ENCODE measurements at regions not wholly inside any gene's neighbourhood (a gene's known extent, or its start where the extent isn't known, plus 50 kb on each side); places are given as distances from the start of the nearest gene placed in this dataset.
A peak's percentile ranks its signal among the peaks of the same experiment; 100 is the strongest.
"Not testable (repeated sequence)": the region's sequence is repeated elsewhere in the genome, so short reads cannot be mapped to it uniquely, and the experiment has no call there.

GRCh38 chr3:177249203-177249602, 51.9 kb upstream of the TBL1XR1 start:
- DNase-seq, result no peak

GRCh38 chr3:177250151-177250550, 52.9 kb upstream of the TBL1XR1 start:
- no peak for DNase-seq

GRCh38 chr3:177251755-177252154, 54.5 kb upstream of the TBL1XR1 start:
- no peak for DNase-seq

GRCh38 chr3:177257006-177257405, 59.7 kb upstream of the TBL1XR1 start:
- no peak for DNase-seq

GRCh38 chr3:177257625-177258024, 60.3 kb upstream of the TBL1XR1 start:
- no peak for DNase-seq

GRCh38 chr3:177262396-177262795, 65.1 kb upstream of the TBL1XR1 start:
- no peak for DNase-seq

GRCh38 chr3:177263615-177264368, 66.5 kb upstream of the TBL1XR1 start:
- no peak for DNase-seq

GRCh38 chr3:177271811-177272501, 74.7 kb upstream of the TBL1XR1 start:
- DNase-seq, result not testable (repeated sequence)

GRCh38 chr3:177278016-177278415, 80.7 kb upstream of the TBL1XR1 start:
- DNase-seq, result no peak

- DNase-seq, result no peak
Observed at GRCh38 chr3:177279118-177279815, 82.0 kb upstream of the TBL1XR1 start.

- DNase-seq, result no peak
Observed at GRCh38 chr3:177281292-177282118, 84.2 kb upstream of the TBL1XR1 start.

GRCh38 chr3:177282119-177282655, 84.9 kb upstream of the TBL1XR1 start:
- no peak for DNase-seq

- no peak for DNase-seq
Observed at GRCh38 chr3:177283983-177284382, 86.7 kb upstream of the TBL1XR1 start.

GRCh38 chr3:177284383-177284881, 87.2 kb upstream of the TBL1XR1 start:
- DNase-seq, result peak in 1 of 2 donors; percentile 35

GRCh38 chr3:177286034-177286433, 88.8 kb upstream of the TBL1XR1 start:
- DNase-seq, result no peak

- DNase-seq, result no peak
Observed at GRCh38 chr3:177287231-177287630, 89.9 kb upstream of the TBL1XR1 start.

- DNase-seq, result no peak
Observed at GRCh38 chr3:177290633-177291032, 93.4 kb upstream of the TBL1XR1 start.

- no peak for DNase-seq
Observed at GRCh38 chr3:177294221-177294620, 96.9 kb upstream of the TBL1XR1 start.

- DNase-seq, result no peak
Observed at GRCh38 chr3:177295116-177295515, 97.8 kb upstream of the TBL1XR1 start.

GRCh38 chr3:177299250-177299649, 102.0 kb upstream of the TBL1XR1 start:
- no peak for DNase-seq

- DNase-seq, result no peak
Observed at GRCh38 chr3:177300039-177300833, 103.0 kb upstream of the TBL1XR1 start.

- DNase-seq, result no peak
Observed at GRCh38 chr3:177300842-177301241, 103.6 kb upstream of the TBL1XR1 start.
